ENCODE measurements at regions not wholly inside any gene's neighbourhood (a gene's known extent, or its start where the extent isn't known, plus 50 kb on each side); places are given as distances from the start of the nearest gene placed in this dataset.
A peak's percentile ranks its signal among the peaks of the same experiment; 100 is the strongest.

DNA sequence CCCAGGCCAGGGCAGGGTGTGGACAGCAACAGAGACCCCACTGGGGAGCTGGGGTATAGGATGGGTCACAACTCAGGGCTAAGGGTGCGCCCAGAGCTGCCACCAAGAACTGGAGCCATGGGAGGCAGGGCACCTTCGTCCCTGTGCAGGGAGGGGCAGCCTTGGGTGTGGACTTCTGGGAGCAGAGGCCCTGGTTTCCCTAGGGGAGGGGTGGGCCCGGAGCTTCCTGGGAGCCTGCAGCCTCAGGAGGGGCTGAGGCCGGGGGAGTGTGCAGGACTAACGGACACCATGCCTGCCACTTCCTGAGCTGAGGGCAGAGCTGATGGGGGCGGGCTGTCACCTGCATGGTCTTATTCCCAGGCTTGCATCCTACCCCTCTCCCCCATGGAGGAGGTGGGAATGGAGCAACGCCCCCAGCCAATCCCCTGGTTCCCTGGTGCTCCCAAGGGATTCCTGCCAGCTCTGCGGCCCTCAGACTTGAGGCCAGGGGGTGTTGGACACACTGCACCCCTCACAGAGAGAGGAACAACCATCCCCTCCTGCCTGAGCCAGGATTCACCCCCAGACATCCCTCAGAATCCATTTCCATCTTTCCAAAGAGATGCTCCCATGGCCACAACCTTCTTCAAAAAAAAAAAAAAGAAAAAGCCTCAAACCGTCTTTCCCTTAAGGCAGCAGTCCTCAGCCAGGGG is 225.7 kb downstream of the CTTN start:
- DNase-seq = no peak

DNA sequence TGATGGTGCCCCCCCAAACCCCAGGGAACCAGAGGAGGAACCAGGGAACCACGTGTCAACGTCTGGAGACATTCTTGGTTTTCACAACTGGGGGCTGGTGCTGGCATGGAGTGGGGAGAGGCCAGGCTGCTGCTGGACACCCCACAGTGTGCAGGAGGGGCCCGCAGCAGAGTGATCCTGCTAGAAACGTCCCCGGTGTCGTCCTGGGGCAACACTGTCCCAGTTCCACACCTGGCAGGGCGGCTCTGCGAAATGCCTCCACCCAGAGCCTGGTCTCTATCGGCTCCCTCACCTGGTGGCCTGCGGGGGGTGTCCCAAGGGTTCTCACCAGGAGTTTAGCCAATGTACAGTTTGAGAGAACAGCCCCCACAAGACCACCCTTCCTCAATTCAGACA is 226.3 kb downstream of the CTTN start:
- DNase-seq = no peak

DNA sequence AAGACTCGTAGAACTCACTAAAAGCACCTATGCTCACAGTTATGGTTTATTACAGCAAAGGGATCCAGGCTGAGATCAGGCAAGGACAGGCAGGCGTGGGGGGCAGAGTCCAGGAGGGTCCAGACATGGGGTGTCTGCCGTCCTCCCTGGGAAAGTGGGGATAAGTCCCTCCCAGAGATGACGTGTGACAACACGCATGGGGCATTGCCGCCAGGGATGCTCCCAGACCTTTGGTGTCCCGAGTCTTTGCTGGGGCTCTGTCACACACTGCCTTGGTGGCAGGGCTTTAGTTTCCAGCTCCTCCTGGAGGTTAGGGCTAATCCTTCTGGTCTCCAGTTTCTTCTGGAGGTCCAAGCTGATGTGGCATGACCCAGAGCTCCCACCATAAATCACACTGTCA is 226.7 kb downstream of the CTTN start:
- no peak for DNase-seq

DNA sequence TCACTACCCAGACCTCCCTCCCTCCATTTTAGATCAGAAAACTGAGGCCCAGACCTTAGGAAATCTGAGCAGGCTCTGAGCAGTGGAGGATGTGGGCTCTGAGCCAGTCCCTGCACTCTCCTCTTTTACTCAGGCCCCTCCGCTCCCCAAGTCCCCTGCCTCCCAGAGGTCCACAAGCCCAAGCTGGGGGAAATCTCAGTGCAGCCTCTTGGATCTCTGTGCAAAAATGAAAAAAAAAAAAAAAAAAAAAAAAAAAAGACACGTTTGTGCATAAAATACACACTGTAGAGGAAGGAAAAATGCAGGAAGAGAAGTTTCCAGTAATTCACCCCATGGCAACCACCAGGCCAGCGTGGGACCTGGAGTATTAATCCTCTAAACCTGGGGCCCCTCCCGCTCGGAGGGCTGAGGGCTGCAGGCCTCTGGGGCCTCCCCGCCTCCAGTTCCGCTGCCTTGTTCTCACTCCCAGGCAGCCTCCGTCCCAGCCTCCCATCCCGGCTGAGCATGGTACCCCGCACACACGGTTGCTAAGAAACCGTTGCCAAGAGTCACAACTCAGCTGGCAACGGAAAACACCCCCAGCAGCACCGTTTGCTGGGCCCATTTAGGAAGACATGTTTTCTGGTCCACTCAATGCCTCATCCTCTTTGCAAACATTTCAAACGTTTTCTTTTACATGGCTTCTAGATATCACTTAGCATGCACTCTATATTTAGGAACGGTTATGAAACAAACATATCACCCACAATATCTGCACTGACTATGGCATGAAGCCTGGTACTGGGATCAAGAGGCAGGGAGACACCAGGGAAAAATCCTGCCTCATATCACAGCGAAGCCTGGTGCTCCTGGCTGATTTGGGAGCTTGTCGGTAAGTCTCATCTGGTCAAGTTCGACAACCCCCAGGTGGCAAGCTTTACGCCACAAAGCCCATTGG is 227.5 kb downstream of the CTTN start:
- peak in 29 of 51 donors; percentile 15 to 79 (median 43) for DNase-seq

DNA sequence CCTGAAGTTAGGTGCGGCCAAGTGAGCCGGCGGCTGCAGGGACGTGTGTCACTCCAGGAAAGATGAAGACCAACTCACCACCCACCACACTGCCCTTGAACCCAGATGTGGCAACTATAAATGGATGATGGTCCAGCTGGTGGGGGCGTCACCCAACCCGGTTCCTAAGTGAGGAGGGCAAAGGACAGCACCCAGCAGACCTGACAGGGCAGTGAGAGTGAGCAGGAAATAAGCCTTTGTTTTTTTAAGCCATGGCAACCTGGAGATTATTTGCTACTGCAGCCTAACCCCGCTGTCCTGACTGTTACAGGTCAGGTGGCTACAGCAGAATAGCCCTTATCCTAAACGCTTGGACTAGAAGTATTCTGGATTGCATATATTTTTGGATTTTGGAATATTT is 228.9 kb downstream of the CTTN start:
- DNase-seq = no peak

DNA sequence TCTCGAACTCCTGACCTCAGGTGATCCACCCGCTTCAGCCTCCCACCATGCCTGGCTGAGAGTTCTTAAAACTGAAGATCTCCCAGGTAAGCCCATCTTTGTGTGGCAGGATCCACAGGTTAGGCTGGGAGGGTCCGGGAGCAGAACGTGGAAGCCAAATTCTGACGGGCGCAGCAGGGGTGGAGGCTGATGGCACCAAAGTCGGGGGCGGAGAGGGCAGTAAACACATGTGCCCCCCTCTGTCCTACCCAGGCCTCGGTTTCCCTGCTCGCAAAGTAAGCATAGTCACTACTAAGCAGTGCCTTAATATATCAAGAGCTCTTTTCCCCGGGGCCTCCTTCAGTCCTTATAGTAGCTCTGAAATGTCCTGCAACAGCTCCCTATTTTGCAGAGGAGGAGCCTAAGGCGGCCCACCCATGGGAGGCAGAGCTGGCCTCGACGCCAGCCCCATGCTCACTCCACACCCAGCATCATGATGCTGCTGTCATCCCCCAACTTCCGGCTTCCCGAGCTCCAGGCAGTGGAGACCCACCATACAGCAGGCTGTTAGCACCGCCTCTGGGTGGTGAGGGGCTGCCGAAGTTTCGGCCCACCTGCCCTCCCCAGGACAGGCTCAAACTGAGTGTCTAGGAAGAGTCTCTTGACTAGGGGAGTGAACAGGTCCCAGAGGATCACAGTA is 230.0 kb downstream of the CTTN start:
- peak in 1 of 51 donors; percentile 56 for DNase-seq

DNA sequence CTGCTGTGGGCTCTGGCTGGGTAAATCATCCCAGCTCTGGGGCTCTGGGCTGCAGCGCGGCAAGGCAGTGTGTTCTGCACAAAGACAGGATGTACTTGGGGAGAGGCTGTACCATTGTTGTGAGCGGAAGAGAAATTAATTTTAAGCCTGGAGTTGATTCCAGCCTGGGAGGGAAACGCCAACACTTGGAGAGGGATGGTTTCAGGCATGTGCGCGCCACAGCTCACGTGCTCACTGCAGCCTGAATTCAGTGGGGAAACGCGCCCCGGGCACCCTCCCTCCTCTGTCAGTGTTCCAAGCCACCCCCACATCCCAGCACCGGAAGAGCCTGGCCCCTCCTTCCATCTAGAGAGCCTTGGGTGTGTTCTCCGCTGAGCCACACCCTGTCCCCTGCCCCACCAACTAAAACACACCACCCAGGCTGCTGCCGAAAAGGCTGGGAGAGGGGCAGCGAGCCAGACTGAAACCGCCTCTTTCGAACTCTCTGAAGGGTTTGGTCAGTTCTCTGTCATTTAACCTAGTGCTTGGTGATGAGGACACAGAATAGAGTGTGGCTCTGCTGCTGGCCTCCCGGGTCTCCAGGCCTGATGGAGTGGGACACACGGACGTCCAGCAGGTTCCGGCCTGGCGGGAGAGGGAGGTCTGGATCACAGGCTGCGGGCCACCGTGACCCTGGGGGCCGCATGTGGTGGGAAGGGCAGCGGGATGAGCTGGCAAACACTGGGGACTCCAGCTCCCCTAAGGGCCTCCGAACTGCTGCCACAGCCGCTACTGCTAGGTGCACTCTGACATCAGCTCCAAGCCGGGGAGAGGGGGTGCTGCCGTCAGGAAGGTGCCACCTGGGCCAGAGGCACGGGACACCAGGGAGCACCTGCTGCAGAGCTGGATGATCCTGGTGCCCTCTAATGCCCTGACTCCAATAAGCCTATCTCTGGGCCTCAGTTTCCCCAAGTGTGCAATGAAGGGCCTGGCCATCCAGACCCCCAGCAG is 230.8 kb downstream of the CTTN start:
- DNase-seq = peak in 14 of 51 donors; percentile 17 to 63 (median 26)

DNA sequence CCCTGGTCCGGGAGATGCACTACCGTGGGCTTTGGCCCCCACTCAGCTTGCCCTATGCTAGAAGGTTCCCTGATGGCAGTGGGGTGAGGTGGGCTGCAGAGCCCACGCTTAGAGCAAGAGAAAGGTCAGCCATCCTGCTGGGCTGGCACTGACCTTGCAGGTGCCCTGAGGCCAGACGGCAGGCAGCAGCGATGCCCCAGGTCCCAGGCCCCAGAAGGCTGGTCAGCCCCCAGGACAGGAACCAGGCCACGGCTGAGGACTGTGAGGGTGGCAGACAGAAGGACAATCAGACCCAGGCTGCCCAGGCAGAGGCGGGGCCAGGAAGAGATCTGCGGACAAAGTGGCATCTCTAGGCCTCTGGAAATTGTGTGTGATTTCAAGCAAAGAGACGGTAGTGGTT is 231.7 kb downstream of the CTTN start:
- no peak for DNase-seq

DNA sequence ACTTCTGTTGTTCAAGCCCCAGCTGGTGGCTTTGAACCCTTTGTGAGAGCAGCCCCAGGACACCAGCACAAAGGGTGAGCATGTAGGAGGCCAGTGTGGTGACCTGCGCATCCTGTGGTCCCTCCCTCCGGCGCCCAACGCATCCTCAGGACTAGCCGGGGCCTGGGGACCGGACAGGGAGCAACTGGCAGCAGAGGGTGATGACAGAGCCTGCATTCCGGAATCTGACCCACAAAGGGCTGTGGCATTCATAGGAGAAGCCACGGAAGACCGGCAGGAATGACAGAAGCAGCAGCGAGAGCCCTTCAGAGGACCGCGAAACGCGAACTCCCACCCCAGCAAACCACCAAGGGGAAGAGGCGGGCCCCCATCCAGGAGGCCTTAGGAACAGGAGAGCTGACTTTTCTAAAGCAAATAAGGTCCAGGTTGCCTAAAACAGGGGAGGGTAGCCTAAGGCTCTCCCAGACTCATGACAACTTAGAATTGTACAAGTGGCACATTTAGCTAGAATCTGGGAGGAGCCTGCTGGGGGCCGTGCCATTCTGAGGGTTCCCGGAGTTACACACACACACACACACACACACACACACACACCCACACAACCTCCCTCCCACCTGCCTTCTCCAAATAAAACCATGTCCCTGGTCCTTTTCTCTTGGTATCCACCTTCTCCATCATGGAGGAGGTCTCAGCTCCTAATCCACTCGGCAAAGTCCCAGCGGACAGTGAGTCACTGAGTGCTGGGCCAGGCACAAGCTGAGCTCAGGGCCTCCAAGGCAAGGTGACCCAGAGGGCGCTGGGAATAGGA is 232.7 kb downstream of the CTTN start:
- DNase-seq = peak in 1 of 51 donors; percentile 21

DNA sequence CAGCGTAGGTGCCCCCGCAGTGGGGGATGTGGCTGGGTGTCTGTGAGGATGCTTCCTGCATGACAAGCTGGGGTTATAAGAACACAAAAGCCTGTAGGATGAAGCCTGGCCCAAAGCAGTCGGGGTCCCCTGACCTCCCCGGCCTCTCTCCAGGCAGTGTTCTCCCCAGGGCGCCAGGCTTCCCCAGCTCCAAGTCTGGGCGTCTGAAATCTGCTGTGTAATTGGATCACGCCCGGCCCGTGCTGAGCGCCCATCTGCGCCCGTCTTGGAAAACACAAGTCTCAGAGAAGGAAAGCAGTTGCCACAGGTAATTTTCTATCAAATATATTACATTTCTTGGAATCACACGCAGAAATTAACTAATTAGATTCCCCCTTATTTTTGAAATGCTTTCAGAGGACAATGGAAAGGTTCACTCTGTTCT is 233.3 kb downstream of the CTTN start:
- no peak for DNase-seq

DNA sequence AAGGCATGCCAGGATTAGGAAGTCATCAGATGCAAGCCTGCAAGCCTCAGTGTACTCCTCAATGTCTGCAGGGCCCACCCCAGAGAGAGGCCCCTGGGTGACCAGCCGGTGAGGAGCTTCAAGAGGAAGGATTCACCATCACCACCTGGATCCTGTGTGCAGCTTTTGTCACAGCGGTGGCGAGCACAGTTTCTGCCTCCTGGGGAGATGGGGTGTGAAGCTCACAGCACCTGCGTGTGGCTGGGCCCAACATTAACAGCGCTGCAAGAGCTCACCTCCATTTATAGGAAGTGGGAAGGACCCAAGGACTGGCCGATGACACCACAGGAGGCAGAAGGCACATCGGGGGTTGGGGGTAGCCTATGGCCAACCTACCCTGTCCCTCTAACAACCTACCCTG is 235.3 kb downstream of the CTTN start:
- no peak for DNase-seq

DNA sequence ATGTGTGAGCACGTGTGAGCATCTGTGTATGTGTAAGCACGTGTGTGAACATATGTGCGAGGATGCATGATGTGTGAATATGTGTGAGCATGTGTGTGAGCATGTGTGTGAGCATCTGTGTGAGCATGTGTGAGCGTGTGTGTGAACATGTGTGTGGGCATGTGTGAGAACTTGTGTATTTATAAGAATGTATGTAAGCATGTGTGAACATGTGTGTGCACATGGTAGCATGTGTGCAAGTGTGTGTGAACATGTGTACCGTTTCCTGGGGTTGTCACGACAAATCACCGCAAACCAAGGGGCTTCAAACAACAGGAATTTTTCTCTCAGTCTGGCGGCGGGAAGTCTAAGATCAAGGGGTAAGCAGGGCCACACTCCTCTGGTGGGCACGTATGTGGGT is 238.3 kb downstream of the CTTN start:
- DNase-seq = no peak

DNA sequence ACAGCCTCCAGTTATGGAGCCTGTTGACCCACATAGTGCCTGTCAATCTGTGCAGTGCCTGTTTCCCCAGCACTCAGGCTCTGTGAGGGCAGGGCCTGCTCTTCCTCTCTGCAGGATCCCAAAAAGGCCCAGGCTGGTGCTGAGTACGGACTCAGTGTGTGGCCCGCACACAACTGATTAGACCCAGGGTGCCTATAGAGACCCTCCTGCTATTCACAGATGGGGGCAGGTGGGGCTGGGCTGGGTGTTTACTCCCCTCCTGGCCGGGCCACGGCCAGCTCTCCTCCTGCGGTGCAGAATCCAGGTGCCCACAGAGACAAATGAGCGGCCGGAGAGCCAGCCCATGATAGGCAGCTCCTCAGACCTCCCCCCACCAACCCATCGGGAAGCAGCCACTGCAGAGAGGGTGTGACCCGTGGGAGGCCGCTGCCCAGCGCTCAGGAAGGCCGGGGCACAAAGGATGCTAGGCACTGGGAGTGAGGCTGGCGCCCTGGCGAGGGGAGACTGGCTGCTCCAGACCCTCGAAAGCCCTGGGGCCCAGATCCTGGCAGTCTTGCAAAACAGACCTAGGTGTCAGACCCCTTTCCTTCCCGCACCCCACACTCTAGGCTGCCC is 239.0 kb downstream of the CTTN start:
- DNase-seq = peak in 2 of 51 donors; percentile 6 to 11

DNA sequence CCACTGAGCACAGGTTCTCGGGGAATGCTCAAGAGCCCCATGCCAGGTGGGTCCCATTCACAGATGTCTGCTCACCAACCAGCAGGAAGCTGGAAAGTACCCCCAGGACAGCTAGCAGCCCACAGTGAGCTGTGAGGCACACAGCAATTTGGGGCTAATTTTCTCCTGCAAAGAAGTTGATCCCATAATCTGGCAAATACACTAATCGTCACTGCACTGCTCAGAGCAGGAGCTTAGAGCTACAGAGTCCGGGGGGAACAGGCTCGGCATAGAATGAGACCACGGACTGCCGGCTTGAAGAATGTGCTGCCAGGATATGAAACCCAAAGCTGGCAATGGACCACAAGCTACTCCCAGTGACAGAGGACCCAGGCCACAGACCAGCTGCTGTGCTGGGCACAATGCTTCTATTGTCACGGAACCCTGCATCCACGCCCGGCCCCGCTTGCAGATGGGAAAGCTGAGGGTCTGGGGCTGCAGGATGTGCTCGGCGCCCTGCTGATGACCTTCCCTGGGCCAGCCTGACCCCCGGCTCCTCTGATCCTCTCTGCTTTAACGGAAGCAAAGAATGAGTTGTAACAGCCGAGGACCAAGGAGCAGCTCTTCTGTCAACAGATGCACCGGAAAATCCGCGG is 239.7 kb downstream of the CTTN start:
- DNase-seq = peak in 37 of 51 donors; percentile 17 to 84 (median 54)

DNA sequence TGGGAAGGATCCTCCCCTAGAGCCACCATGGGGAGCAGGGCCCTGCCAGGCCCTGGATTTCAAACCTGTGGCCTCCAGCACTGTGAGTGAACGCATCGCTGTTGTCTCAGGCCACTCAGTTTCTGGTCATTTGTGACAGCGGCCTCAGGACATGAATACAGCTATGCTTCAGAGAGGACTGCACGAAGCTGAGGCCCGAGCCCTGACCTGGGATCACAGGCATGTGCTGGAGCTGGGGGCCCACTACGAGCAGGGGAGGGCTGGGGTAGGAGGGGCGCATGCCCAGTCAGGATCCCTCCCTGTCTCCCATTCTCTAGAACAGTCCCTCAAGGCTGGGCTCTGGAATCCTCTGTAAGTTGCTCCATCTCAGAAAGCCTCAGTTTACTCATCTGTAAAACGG is 242.1 kb downstream of the CTTN start:
- no peak for DNase-seq

DNA sequence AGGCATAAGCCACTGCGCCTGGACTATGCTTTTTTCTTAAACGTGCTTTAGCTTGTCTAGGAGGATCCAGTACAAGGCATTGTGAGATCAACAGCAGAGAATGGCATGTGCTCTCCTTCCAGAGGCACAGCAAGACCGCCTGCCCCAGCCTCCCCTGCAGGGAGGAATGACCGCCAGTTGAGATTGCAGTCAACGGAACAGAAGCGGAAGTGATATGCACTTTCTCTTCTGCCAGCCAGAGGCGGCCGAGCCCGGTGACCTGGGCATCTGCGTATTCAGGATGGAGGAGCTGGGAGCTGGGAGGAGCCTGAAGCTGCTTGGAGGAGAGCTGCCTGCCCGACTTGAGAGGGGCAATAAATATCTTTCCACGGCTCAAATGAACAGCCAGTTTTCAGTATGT is 243.0 kb downstream of the CTTN start:
- DNase-seq = peak in 6 of 51 donors; percentile 9 to 29 (median 17)

DNA sequence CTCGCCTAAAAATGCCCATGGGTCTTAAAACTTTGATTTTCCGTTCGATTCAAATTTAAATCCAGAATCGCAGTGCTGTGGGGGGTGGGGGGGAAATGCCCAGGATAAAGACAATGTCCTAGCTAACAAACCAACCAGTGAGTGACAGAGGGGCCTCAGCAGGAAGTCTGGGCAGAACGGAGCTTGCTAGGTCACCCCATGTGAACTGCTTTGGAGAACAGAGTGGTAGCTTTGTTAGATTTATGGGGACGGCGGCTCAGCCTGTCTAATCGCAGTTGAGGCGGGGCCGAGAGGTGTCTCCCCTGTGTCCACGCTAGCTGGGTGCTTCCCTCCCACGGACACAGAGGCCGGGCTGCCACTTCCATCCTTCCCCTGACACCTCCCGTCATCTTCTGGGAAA is 243.9 kb downstream of the CTTN start:
- no peak for DNase-seq

DNA sequence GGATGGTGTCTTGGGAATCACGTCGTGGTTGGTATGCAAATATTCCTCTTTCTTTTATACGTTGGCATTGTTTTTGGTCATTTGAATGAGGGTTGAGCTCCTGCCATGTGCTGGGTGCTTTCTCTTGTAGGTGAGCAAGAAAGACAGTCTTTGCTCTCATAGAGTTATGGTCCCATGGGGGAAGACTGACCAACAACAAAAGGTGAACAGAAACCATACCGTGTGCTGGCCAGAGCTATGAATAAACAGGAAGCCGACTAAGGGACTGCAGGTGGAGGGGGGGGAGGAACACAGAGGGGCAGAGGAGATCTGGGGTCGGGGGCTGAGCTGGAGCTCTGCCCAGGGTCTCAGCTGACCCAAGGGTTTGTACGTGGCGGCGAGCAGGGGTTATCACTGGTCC is 245.3 kb downstream of the CTTN start:
- DNase-seq = no peak

All from hypothalamus (tissue), 51 donors.